Type B pancreatic cell (in vitro differentiated cells): ENCODE measurements at regions not wholly inside any gene's neighbourhood (a gene's known extent, or its start where the extent isn't known, plus 50 kb on each side); places are given as distances from the start of the nearest gene placed in this dataset.
"Not testable (repeated sequence)": the region's sequence is repeated elsewhere in the genome, so short reads cannot be mapped to it uniquely, and the experiment has no call there.

Experiments used
- DNase-seq: peaks from one replicate; pipeline ENCODE4 v3.0.0; 2021; ENCODE audit warnings: mixed read lengths; ENCODE audit not compliant: unreplicated experiment; ENCODE audit errors: extremely low spot score
- H3K27ac Mint-ChIP-seq: 2 replicates; pipeline ENCODE4 v1.8.0; 2021; ENCODE audit warnings: mild to moderate bottlenecking, mixed read lengths
- H3K27me3 Mint-ChIP-seq: 2 replicates; pipeline ENCODE4 v1.8.0; 2021; ENCODE audit warnings: mixed read lengths
- H3K36me3 Mint-ChIP-seq: 2 replicates; pipeline ENCODE4 v1.8.0; 2021; ENCODE audit warnings: mixed read lengths
- H3K4me1 Mint-ChIP-seq: one replicate; pipeline ENCODE4 v1.8.0; 2021; ENCODE audit warnings: mixed read lengths; ENCODE audit not compliant: unreplicated experiment
- H3K4me3 Mint-ChIP-seq: 2 replicates; pipeline ENCODE4 v1.8.0; 2021; ENCODE audit warnings: mild to moderate bottlenecking, mixed read lengths
- H3K9me3 Mint-ChIP-seq: 2 replicates; pipeline ENCODE4 v1.8.0; 2021; ENCODE audit warnings: mixed read lengths
- CTCF ChIP-seq: fragments of 200-600 bp; sonication (generic); conservative IDR thresholded peaks from 2 replicates; pipeline ENCODE4 v1.5.0; 2021; ENCODE audit warnings: antibody characterized with exemption, mild to moderate bottlenecking

DNA sequence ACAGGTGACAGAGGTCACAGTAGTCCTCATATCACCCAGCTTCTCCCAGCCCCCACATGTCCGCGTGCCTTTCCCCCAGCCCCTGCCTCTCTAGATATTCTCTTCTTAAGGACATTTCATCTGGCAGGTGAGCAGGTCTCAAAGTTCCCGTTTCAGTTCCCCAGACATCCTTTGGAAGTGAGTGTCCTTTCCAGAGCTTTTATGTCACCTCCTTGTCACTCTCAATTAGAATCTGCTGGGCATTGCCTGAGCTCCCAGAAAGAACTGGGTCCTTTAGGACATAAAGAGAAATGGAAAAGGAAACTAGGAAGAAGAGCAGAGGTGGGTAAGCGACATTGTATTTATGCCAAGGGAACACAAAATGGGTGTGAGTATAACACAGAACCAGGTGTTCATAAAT lies 66.9 kb upstream of the CEP85L start:
- H3K4me1 Mint-ChIP-seq = peaks cover 5% of the 10 kb centered on the region

DNA sequence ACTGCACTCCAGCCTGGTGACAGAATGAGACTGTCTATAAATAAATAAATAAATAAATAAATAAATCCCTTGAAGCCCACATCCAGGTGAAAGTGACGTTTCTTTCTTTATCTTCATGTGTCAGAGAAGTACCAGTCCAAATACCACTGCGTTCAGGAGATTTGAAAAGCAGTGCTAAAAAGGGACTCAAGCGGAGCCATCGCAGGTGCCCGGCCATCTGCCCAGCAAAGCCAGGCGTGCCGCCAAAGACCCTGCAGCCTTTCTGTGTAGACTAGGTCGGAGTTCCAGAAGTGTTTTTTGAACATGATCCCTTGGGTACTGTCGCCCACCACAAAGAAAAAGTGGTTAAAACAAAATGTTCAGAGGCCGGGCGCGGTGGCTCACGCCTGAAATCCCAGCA lies 65.7 kb upstream of the CEP85L start:
- H3K27ac Mint-ChIP-seq = no peak overlapping the region
- no peak overlapping the region for H3K4me3 Mint-ChIP-seq
- H3K27me3 Mint-ChIP-seq = no peaks in the 10 kb centered on the region
- peaks cover 5% of the 10 kb centered on the region for H3K4me1 Mint-ChIP-seq
- H3K9me3 Mint-ChIP-seq = no peaks in the 10 kb centered on the region
- no peak for DNase-seq
- no peak for TF ChIP-seq CTCF
- no peaks in the 10 kb centered on the region for H3K36me3 Mint-ChIP-seq

More for the DNA sequence above, 66.9 kb upstream of the CEP85L start:
- Mint-ChIP-seq H3K36me3 (no peaks in the 10 kb centered on the region), H3K27ac (no peak overlapping the region), H3K9me3 (no peaks in the 10 kb centered on the region), H3K4me3 (no peak overlapping the region), H3K27me3 (no peaks in the 10 kb centered on the region)
- no peak for DNase-seq
- TF ChIP-seq CTCF = no peak

- H3K36me3 Mint-ChIP-seq, H3K4me1 Mint-ChIP-seq, DNase-seq, H3K4me3 Mint-ChIP-seq, H3K9me3 Mint-ChIP-seq, H3K27ac Mint-ChIP-seq, H3K27me3 Mint-ChIP-seq: not testable (repeated sequence)
Measured at GRCh38 chr6:118715907-118716306, 64.5 kb upstream of the CEP85L start.

DNA sequence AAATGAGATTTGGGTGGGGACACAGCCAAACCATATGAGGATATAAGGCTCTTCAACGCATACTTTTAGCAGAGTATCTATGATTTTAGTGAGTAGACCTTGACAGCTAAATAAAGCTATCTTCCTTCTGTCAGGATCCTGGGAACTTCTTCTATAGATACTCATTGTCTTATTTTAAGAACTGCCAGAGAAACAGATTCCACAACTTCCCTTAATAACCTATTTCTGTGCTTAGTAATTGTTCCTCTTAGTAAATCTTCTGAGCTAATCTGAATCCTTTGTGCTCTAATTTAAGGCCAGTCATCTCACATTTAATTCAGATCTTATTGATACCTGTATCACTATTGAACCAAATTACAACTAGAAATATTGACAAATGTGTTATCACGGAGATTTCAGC lies 64.0 kb upstream of the CEP85L start:
- Mint-ChIP-seq H3K27ac (no peak overlapping the region), H3K27me3 (no peaks in the 10 kb centered on the region), H3K4me3 (no peak overlapping the region), H3K4me1 (peaks cover 5% of the 10 kb centered on the region), H3K36me3 (no peaks in the 10 kb centered on the region), H3K9me3 (no peaks in the 10 kb centered on the region)
- no peak for TF ChIP-seq CTCF
- no peak for DNase-seq

DNA sequence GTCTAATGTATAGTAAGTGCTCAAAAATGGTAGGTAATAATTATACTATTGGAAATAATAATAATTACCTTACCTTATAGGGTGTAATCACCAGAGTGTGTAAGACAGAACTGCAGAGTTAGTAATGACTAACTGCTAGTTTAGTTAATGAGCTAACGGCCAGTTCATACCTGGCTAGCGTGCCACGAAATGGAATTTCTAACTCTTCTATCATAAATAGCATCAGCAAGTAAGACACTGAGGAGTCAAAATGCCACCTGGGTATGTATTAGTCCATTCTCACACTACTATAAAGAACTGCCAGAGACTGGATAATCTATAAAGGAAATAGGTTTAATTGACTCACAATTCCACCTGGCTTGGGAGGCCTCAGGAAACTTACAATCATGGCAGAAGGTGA lies 63.4 kb upstream of the CEP85L start:
- no peak overlapping the region for H3K27ac Mint-ChIP-seq
- no peaks in the 10 kb centered on the region for H3K9me3 Mint-ChIP-seq
- DNase-seq = no peak

GRCh38 chr6:118712969-118713368 lies 61.6 kb upstream of the CEP85L start:
- H3K4me3 Mint-ChIP-seq = no peak overlapping the region
- TF ChIP-seq CTCF = no peak
- H3K27ac Mint-ChIP-seq = no peak overlapping the region
- H3K36me3 Mint-ChIP-seq = no peaks in the 10 kb centered on the region
- no peaks in the 10 kb centered on the region for H3K9me3 Mint-ChIP-seq
- peaks cover 15% of the 10 kb centered on the region for H3K4me1 Mint-ChIP-seq
- DNase-seq = no peak
- H3K27me3 Mint-ChIP-seq = no peaks in the 10 kb centered on the region

More for the DNA sequence above, 63.4 kb upstream of the CEP85L start:
- H3K36me3 Mint-ChIP-seq = no peaks in the 10 kb centered on the region
- TF ChIP-seq CTCF = no peak
- H3K4me3 Mint-ChIP-seq = no peak overlapping the region
- H3K4me1 Mint-ChIP-seq = peaks cover 7% of the 10 kb centered on the region
- no peaks in the 10 kb centered on the region for H3K27me3 Mint-ChIP-seq
